ENCODE measurements at regions not wholly inside any gene's neighbourhood (a gene's known extent, or its start where the extent isn't known, plus 50 kb on each side); places are given as distances from the start of the nearest gene placed in this dataset.

DNA sequence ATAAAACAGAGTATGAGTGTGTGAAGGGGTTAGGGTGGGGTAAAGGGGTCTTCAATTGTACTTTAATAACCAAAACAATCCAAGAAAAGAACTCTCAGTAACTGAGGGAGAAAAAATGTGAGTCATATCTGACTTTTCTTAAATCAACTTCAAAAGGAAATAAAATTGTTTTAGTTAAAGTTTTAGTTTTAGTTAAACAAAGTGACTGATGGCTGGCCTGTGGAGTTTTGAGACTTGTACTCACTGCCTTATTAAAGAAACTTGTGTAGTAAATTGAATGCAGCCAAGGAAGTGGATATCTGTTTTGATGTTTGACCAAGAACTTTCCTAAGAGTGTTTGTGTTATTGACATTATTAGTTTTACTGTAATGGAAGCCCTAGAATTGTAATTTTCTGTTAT, 2032.6 kb downstream of the MAT2B start:
- TF ChIP-seq, protein P1, sequence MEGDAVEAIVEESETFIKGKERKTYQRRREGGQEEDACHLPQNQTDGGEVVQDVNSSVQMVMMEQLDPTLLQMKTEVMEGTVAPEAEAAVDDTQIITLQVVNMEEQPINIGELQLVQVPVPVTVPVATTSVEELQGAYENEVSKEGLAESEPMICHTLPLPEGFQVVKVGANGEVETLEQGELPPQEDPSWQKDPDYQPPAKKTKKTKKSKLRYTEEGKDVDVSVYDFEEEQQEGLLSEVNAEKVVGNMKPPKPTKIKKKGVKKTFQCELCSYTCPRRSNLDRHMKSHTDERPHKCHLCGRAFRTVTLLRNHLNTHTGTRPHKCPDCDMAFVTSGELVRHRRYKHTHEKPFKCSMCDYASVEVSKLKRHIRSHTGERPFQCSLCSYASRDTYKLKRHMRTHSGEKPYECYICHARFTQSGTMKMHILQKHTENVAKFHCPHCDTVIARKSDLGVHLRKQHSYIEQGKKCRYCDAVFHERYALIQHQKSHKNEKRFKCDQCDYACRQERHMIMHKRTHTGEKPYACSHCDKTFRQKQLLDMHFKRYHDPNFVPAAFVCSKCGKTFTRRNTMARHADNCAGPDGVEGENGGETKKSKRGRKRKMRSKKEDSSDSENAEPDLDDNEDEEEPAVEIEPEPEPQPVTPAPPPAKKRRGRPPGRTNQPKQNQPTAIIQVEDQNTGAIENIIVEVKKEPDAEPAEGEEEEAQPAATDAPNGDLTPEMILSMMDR (IDR thresholded peaks at IDR 0.05; ENCODE audit: insufficient read depth, low read length, poor library complexity, severe bottlenecking): no peak
- TF ChIP-seq EZH2phosphoT487 (conservative IDR thresholded peaks at IDR 0.05; ENCODE audit: low read length): no peak

All from SU-DHL-6 (cell line).